Heart right ventricle (tissue), 16 donors: ENCODE measurements at regions not wholly inside any gene's neighbourhood (a gene's known extent, or its start where the extent isn't known, plus 50 kb on each side); places are given as distances from the start of the nearest gene placed in this dataset.

Source experiments
- ATAC-seq, 8 donors: fragments of 200-7000 bp; cut with Tn5 transposase; one replicate each; pipeline ENCODE4 v1.9.1; 2020; ENCODE audit warnings: mild to moderate bottlenecking in 8 of 8, moderate library complexity in 8 of 8, moderate number of reproducible peaks in 1 of 8
- DNase-seq, 2 donors: peaks; one replicate each; pipeline ENCODE4 v3.0.0-alpha.2; 2020
- H3K27ac ChIP-seq, 10 donors: fragments of 200-600 bp; sonication (generic) in 2 of 10; one replicate each; pipeline versions ENCODE4 v1.5.0 to v1.8.0; 2020 to 2022; ENCODE audit warnings: mild to moderate bottlenecking in 3 of 10
- H3K27me3 ChIP-seq, 7 donors: fragments of 200-600 bp; one replicate each; pipeline ENCODE4 v1.8.0; 2021 to 2022; ENCODE audit warnings: mild to moderate bottlenecking in 2 of 7
- H3K36me3 ChIP-seq, 9 donors: fragments of 200-600 bp; sonication (generic) in 1 of 9; one replicate each; pipeline versions ENCODE4 v1.5.0 to v1.8.0; 2020 to 2022; ENCODE audit warnings: mild to moderate bottlenecking in 2 of 9
- H3K4me1 ChIP-seq, 9 donors: fragments of 200-600 bp; sonication (generic) in 1 of 9; one replicate each; pipeline versions ENCODE4 v1.5.0 to v1.8.0; 2020 to 2022; ENCODE audit warnings: mild to moderate bottlenecking in 4 of 9
- H3K4me3 ChIP-seq, 10 donors: fragments of 200-600 bp; sonication (generic) in 2 of 10; one replicate each; pipeline versions ENCODE4 v1.5.0 to v1.8.0; 2020 to 2022; ENCODE audit warnings: mild to moderate bottlenecking in 7 of 10, moderate library complexity in 2 of 10
- H3K9me3 ChIP-seq, 11 donors: fragments of 200-600 bp in 10 of 11; sonication (generic) in 2 of 11; one replicate each; pipeline versions ENCODE4 v1.5.0 to v1.8.0; 2013 to 2022; ENCODE audit warnings: mild to moderate bottlenecking in 2 of 11, control low read depth in 1 of 11, moderate library complexity in 1 of 11
- WGBS, 2 donors: extraction: QIAGEN DNeasy Blood & Tissue Kit; methylation state at CpG; one replicate each; pipeline ENCODE4 v1.1.7; 2013; ENCODE audit warnings: inconsistent platforms in 1 of 2; 5-methylcytosine and 5-hydroxymethylcytosine counted together
- intact Hi-C, 10 donors: fragments of 100-400 bp; cut with DNase I; formaldehyde crosslinking; loops; one replicate each; pipeline versions ENCODE4 v1.11.1 to v1.14.2; 2022
- TF ChIP-seq, protein P1 (sequence below), 9 donors: fragments of 200-600 bp; sonication (generic) in 2 of 9; IDR thresholded peaks; one replicate each; pipeline versions ENCODE4 v1.5.0 to v1.8.0; 2021 to 2022; ENCODE audit warnings: antibody characterized with exemption in 9 of 9, mild to moderate bottlenecking in 5 of 9, moderate library complexity in 1 of 9
- donor health status: Arrhythmogenic right ventricular cardiomyopathy.
- donor health status: ischemic (EF 13 %, LVEDD 7.1; RV severe dilation, severe dysfunction).
- donor health status: healthy with polysubstance abuse.
- donor health status: DM: no; HTN: yes; CAD: no.
- donor health status: DM: no; HTN: no; CAD: no.
- donor health status: ischemic (EF 25% LVEDD 6.9; RV normal size, moderate dysfunction).
- donor health status: ischemic (EF 25% LVEDD 5.7; RV mildly dilated, moderate dysfunction).
- donor health status: healthy.
- donor health status: DM: yes; HTN: yes; CAD: no.
- donor health status: Ischemic cardiomyopathy.
- donor health status: ischemic (EF 35%, LVEDD 5.7; RV mildly dilated, moderate dysfunction).
- donor health status: nonischemic (EF 11% LVEDD 7.7; RV severe dilation, severe dysfunction).
- donor health status: DM: yes; HTN: yes; CAD: no.
- donor health status: PGD.
- donor health status: ischemic (EF 29% LVEDD 5.4; RV normal size, mild dysfunction).
- donor health status: nonischemic (EF 23%, LVEDD 6.1; RV moderate dilation, normal function).

DNA sequence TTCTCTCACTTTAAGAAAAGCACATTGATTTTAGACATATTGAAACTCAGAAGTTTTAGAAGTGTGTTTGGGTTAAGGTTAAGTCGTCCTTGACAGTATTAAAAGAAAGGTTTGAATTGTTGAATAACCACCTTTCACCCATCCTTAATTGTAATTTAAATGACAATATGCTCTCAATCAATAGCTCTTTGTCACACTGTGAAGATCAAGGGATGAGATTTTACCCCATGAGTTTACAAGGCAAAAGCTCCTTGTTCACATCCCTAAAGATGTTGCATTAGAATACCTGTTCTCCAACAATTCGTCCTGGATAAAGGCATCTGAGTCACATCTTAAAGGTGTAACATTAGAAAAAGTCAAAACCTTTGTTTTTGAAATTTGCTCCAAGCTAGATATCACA, 220.4 kb upstream of the MDFIC2 start:
- Histone ChIP-seq H3K4me3 (no peak overlapping the region), H3K27me3 (peaks cover 0 to 12% (median 4%) of the 10 kb centered on the region in 7 donors), H3K4me1 (no peaks in the 10 kb centered on the region), H3K27ac (no peak overlapping the region), H3K9me3 (no peaks in the 10 kb centered on the region), H3K36me3 (no peaks in the 10 kb centered on the region)
- no peak for ATAC-seq
- no peak for DNase-seq
- 73 to 75% methylated on average over 2 of the region's 2 CpGs for WGBS, 2 donors
- intact Hi-C loops: loop anchor here in 4 of 10 donors (5.0 to 10.0 kb wide), 4 partner anchors 772 to 1122 kb away; no protein-coding TSS in a partner anchor
- TF ChIP-seq, protein P1, sequence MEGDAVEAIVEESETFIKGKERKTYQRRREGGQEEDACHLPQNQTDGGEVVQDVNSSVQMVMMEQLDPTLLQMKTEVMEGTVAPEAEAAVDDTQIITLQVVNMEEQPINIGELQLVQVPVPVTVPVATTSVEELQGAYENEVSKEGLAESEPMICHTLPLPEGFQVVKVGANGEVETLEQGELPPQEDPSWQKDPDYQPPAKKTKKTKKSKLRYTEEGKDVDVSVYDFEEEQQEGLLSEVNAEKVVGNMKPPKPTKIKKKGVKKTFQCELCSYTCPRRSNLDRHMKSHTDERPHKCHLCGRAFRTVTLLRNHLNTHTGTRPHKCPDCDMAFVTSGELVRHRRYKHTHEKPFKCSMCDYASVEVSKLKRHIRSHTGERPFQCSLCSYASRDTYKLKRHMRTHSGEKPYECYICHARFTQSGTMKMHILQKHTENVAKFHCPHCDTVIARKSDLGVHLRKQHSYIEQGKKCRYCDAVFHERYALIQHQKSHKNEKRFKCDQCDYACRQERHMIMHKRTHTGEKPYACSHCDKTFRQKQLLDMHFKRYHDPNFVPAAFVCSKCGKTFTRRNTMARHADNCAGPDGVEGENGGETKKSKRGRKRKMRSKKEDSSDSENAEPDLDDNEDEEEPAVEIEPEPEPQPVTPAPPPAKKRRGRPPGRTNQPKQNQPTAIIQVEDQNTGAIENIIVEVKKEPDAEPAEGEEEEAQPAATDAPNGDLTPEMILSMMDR (IDR thresholded peaks at IDR 0.05): no peak

DNA sequence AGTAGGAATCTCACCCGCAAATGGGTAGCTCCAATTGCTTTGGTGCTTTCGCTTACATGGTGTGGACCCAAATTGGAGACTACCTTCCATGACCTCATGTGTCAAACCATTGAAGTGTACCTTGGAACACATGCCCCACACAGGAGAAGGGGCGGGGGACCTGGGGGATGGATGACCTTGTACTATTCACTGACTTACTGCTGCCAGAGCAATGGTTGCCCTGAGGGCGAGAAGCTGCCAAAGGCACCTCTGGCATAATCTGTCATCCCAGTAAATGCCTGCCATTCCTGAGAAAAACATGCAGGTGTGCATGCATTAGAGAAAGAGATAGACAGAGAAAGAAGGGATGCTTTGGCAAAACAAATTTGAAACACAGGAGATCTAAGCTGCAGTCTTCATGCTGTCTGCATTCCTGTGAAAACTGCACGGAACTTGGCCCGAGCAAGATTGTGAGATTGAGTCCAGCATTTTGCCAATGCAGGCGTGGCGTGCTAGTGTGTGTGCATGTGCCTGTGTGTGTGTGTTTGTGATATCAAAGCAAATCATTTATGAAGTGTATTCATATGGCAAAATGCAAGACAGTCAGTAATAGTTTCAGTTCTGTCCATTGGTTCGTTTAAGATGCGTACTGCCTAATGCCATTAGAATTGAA, 219.5 kb upstream of the MDFIC2 start:
- ATAC-seq (no peak), DNase-seq (no peak)
- no peaks in the 10 kb centered on the region for H3K4me1 ChIP-seq
- TF ChIP-seq, protein P1 (IDR thresholded peaks at IDR 0.05): no peak
- intact Hi-C loops: loop anchor here in 5 of 10 donors (2.0 to 10.0 kb wide), 6 partner anchors 773 to 1123 kb away; no protein-coding TSS in a partner anchor
- H3K4me3 ChIP-seq: no peak overlapping the region
- no peaks in the 10 kb centered on the region for H3K9me3 ChIP-seq
- peaks cover 0 to 12% (median 4%) of the 10 kb centered on the region in 7 donors for H3K27me3 ChIP-seq
- H3K27ac ChIP-seq: no peak overlapping the region
- 87 to 90% methylated on average over 10 of the region's 10 CpGs for WGBS, 2 donors
- H3K36me3 ChIP-seq: no peaks in the 10 kb centered on the region

DNA sequence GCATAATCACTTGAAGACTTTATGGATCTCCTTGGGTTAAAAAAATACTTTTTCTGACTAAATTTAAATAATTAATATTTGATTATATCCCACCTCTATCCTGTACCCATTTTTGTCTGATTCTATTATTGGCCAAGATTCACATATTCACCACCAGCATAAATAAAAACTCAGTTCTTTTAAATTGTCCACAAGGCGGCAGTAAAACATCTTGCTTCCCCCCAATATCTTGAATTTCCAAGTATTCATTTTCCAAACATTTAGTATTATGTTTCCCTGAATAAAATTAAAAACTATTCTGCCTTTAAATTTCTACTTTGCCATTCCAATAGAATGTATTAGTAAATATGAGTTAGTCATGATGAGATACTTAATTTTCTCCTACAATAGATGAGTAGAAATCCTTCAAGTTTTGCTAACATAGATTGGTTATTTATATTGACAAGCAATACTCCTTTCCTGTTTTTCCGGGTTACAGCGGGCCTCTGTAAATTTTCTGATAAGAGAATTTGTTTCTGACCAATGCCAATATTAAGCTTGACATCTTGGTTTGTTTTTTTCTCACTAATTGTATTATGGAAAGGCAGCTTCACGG, 218.7 kb upstream of the MDFIC2 start:
- TF ChIP-seq, protein P1 (IDR thresholded peaks at IDR 0.05): peak in 8 of 9 donors; percentile 31 to 70 (median 58)
- Histone ChIP-seq H3K27me3 (peaks cover 0 to 10% (median 4%) of the 10 kb centered on the region in 7 donors), H3K27ac (no peak overlapping the region), H3K36me3 (no peaks in the 10 kb centered on the region), H3K4me3 (no peak overlapping the region), H3K9me3 (no peaks in the 10 kb centered on the region), H3K4me1 (no peaks in the 10 kb centered on the region)
- ATAC-seq (no peak), DNase-seq (no peak)
- 40 to 45% methylated on average over 4 of the region's 4 CpGs for WGBS, 2 donors
- intact Hi-C loops: loop anchor here in 5 of 10 donors (2.0 to 10.0 kb wide), 6 partner anchors 774 to 1124 kb away; no protein-coding TSS in a partner anchor

DNA sequence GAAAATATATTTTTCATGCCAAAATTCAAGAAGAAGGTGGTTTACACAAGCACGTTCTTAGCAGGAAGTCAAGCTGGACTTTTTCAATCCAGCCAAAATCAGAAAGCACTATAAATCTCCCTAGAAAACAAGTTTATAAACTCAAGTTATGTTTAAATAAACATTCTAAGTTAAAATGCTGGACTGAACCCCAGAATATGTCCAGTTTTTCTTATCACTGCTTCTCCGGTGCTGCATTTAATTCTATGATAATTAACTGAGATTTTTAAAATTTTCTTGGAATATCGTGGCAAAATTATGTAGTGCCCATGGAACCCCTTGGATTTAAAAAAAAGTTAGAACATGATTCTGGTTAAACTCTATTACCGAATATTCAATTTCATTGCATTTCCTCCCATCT, 218.2 kb upstream of the MDFIC2 start:
- no peaks in the 10 kb centered on the region for H3K36me3 ChIP-seq
- no peak for DNase-seq
- H3K4me3 ChIP-seq: no peak overlapping the region
- TF ChIP-seq, protein P1 (IDR thresholded peaks at IDR 0.05): no peak
- H3K9me3 ChIP-seq: no peaks in the 10 kb centered on the region
- 43 to 55% methylated on average over 4 of the region's 4 CpGs for WGBS, 2 donors
- peaks cover 0 to 10% (median 4%) of the 10 kb centered on the region in 7 donors for H3K27me3 ChIP-seq
- no peak overlapping the region for H3K27ac ChIP-seq
- intact Hi-C loops: loop anchor here in 5 of 10 donors (2.0 to 10.0 kb wide), 6 partner anchors 774 to 1124 kb away; no protein-coding TSS in a partner anchor
- no peak for ATAC-seq
- H3K4me1 ChIP-seq: no peaks in the 10 kb centered on the region
